Loucy (cell line): ENCODE measurements at regions not wholly inside any gene's neighbourhood (a gene's known extent, or its start where the extent isn't known, plus 50 kb on each side); places are given as distances from the start of the nearest gene placed in this dataset.
"Not testable (repeated sequence)": the region's sequence is repeated elsewhere in the genome, so short reads cannot be mapped to it uniquely, and the experiment has no call there.

Experiments
- H2AFZ ChIP-seq: fragments of 200-600 bp; sonication (generic); 2 replicates; pipeline ENCODE4 v1.6.0; 2016; ENCODE audit warnings: antibody characterized with exemption, mild to moderate bottlenecking, low read length, moderate library complexity
- H3F3A ChIP-seq: fragments of 200-600 bp; 2 replicates; pipeline ENCODE4 v1.6.0; 2016; ENCODE audit warnings: antibody characterized with exemption, low read depth, mild to moderate bottlenecking
- H3K27me3 ChIP-seq: fragments of 200-600 bp; sonication (generic); 2 replicates; pipeline ENCODE4 v1.6.1; 2014; ENCODE audit warnings: low read length, mild to moderate bottlenecking; ENCODE audit not compliant: insufficient read depth, poor library complexity, severe bottlenecking
- H3K36me3 ChIP-seq: fragments of 200-600 bp; sonication (generic); 2 replicates; pipeline ENCODE4 v1.6.1; 2016; ENCODE audit warnings: low read length; ENCODE audit not compliant: insufficient read depth
- H3K4me1 ChIP-seq: fragments of 200-600 bp; sonication (generic); 2 replicates; pipeline ENCODE4 v1.5.1; 2014; ENCODE audit warnings: low read length, mild to moderate bottlenecking; ENCODE audit not compliant: insufficient read depth, poor library complexity, severe bottlenecking
- H3K4me2 ChIP-seq: fragments of 200-600 bp; sonication (generic); 2 replicates; pipeline ENCODE4 v1.6.0; 2014; ENCODE audit warnings: antibody characterized with exemption, low read length, low read depth, mild to moderate bottlenecking; ENCODE audit not compliant: poor library complexity, severe bottlenecking
- H3K4me3 ChIP-seq: fragments of 200-600 bp; sonication (generic); 2 replicates; pipeline ENCODE4 v1.5.1; 2014; ENCODE audit warnings: low read length, mild to moderate bottlenecking, mixed read lengths; ENCODE audit not compliant: poor library complexity, severe bottlenecking
- H3K79me2 ChIP-seq: fragments of 200-600 bp; sonication (generic); 2 replicates; pipeline ENCODE4 v1.6.1; 2014; ENCODE audit warnings: low read length; ENCODE audit not compliant: insufficient read depth
- H3K9ac ChIP-seq: fragments of 200-600 bp; sonication (generic); 2 replicates; pipeline ENCODE4 v1.6.0; 2014; ENCODE audit warnings: mild to moderate bottlenecking, low read depth, low read length, moderate library complexity; ENCODE audit not compliant: poor library complexity, severe bottlenecking
- H3K9me2 ChIP-seq: fragments of 200-600 bp; sonication (generic); replicated peaks from 2 replicates; pipeline ENCODE4 v1.6.1; 2016; ENCODE audit warnings: low read depth, low read length, mixed read lengths
- H3K9me3 ChIP-seq: fragments of 200-600 bp; sonication (generic); 2 replicates; pipeline ENCODE4 v1.6.1; 2014; ENCODE audit warnings: mild to moderate bottlenecking, antibody characterized with exemption, low read length, low read depth; ENCODE audit not compliant: insufficient read depth
- H4K20me1 ChIP-seq: fragments of 200-600 bp; sonication (generic); 2 replicates; pipeline ENCODE4 v1.6.0; 2014; ENCODE audit warnings: antibody characterized with exemption, low read length, mild to moderate bottlenecking; ENCODE audit not compliant: insufficient read depth, poor library complexity, severe bottlenecking
- EZH2phosphoT487 ChIP-seq: fragments of 200-600 bp; IDR thresholded peaks from 2 replicates; pipeline ENCODE4 v1.6.1; 2018; ENCODE audit warnings: antibody characterized with exemption, mild to moderate bottlenecking, moderate library complexity, borderline replicate concordance
- TF ChIP-seq, protein P1 (sequence below): fragments of 200-600 bp; sonication (generic); conservative IDR thresholded peaks from 2 replicates; pipeline ENCODE4 v1.5.1; 2014; ENCODE audit warnings: mild to moderate bottlenecking, antibody characterized with exemption, low read length

DNA sequence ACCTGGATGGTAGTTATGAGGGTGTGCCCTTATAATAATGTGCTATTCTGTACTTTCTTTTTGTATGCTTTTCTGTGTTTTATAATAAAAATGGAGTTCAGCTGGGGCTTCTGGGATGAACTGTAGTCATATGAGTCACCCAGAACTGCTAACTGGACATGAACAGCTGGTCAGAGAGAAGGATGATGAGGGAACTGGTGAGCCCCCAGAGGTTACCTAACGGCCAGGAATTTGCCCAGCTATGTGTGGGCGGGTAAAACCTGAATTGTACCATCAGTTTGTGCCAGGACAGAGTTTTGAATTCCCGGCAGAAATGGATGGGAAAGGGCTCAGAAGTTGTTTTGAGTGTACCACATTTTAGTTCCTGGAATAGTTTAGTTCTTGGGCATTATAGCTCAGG is 138.0 kb upstream of the USP9X start:
- TF ChIP-seq EZH2phosphoT487 = no peak
- TF ChIP-seq, protein P1, sequence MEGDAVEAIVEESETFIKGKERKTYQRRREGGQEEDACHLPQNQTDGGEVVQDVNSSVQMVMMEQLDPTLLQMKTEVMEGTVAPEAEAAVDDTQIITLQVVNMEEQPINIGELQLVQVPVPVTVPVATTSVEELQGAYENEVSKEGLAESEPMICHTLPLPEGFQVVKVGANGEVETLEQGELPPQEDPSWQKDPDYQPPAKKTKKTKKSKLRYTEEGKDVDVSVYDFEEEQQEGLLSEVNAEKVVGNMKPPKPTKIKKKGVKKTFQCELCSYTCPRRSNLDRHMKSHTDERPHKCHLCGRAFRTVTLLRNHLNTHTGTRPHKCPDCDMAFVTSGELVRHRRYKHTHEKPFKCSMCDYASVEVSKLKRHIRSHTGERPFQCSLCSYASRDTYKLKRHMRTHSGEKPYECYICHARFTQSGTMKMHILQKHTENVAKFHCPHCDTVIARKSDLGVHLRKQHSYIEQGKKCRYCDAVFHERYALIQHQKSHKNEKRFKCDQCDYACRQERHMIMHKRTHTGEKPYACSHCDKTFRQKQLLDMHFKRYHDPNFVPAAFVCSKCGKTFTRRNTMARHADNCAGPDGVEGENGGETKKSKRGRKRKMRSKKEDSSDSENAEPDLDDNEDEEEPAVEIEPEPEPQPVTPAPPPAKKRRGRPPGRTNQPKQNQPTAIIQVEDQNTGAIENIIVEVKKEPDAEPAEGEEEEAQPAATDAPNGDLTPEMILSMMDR = no peak
- no peaks in the 10 kb centered on the region for H3K27me3 ChIP-seq
- H3F3A ChIP-seq = no peaks in the 10 kb centered on the region
- H4K20me1 ChIP-seq = no peaks in the 10 kb centered on the region
- no peak overlapping the region for H3K4me3 ChIP-seq
- H3K4me1 ChIP-seq = no peaks in the 10 kb centered on the region
- no peaks in the 10 kb centered on the region for H3K9me2 ChIP-seq
- no peaks in the 10 kb centered on the region for H3K79me2 ChIP-seq
- H3K9ac ChIP-seq = no peak overlapping the region
- H2AFZ ChIP-seq = no peak overlapping the region
- H3K9me3 ChIP-seq = no peaks in the 10 kb centered on the region
- no peaks in the 10 kb centered on the region for H3K36me3 ChIP-seq
- H3K4me2 ChIP-seq = no peak overlapping the region

DNA sequence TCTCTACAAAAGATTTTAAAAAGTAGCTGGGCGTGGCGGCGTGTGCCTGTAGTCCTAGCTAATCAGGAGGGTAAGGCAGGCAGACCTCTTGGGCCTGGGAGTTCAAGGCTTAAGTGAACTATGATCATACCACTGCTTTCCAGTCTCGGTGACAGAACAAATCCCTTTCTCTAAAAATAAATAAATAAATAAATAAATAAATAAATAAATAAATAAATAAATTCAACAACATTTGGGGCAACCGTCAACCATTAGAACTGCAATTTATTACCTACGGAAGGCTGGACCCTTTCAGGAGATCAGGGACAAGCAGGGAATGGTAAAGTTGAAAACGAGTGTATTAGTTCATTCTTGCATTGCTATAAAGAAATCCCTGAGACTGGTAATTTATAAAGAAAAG is 136.2 kb upstream of the USP9X start:
- no peak overlapping the region for H2AFZ ChIP-seq
- H3K27me3 ChIP-seq = no peaks in the 10 kb centered on the region
- TF ChIP-seq EZH2phosphoT487 = no peak
- TF ChIP-seq, protein P1 = no peak
- no peaks in the 10 kb centered on the region for H3K36me3 ChIP-seq
- H3K9ac ChIP-seq = no peak overlapping the region
- no peak overlapping the region for H3K4me3 ChIP-seq
- H3K9me2 ChIP-seq = no peaks in the 10 kb centered on the region
- no peak overlapping the region for H3K4me2 ChIP-seq
- no peaks in the 10 kb centered on the region for H4K20me1 ChIP-seq
- H3K9me3 ChIP-seq = no peaks in the 10 kb centered on the region
- H3K4me1 ChIP-seq = peaks cover 4% of the 10 kb centered on the region
- H3F3A ChIP-seq = no peaks in the 10 kb centered on the region
- H3K79me2 ChIP-seq = no peaks in the 10 kb centered on the region

DNA sequence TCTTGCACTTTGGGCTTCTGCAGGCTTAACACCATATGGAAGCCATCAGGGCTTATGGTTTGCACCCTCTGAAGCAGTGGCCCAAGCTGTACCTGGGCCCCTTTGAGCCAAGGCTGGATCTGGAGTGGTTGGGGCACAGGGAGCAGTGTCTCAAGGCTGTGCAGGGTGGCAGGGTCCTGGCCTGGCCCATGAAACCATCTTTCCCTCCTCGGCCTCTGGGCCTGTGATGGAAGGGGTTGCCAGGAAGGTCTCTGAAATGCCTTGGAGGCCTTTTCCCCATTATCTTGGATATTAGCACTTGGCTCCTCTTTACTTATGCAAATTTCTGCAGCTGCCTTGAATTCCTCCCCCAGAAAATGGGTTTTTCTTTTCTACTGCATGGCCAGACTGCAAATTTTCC is 134.7 kb upstream of the USP9X start:
- Histone ChIP-seq H3K4me2 (no peak overlapping the region), H3K4me1 (peaks cover 4% of the 10 kb centered on the region), H3K9me2 (no peaks in the 10 kb centered on the region), H3K27me3 (no peaks in the 10 kb centered on the region), H4K20me1 (no peaks in the 10 kb centered on the region), H3K9ac (no peak overlapping the region), H3F3A (no peaks in the 10 kb centered on the region), H3K79me2 (no peaks in the 10 kb centered on the region), H3K36me3 (no peaks in the 10 kb centered on the region), H3K9me3 (no peaks in the 10 kb centered on the region), H3K4me3 (no peak overlapping the region), H2AFZ (no peak overlapping the region)
- TF ChIP-seq EZH2phosphoT487 = no peak
- TF ChIP-seq, protein P1 = no peak

DNA sequence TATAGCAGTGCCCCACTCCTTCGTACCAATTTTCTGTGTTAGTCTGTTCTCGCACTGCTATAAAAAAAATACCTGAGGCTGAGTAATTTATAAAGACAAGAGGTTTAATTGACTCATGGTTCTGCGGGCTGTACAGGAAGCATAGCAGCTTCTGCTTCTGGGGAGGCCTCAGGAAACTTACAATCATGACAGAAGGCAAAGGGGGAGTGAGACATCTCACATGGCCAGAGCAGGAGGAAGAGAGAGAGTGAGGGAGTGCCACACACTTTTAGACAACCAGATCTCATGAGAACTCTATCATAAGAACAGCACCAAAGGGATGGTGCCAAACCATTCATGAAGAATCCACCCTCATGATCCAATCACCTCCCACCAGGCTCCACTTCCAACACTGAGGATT is 133.8 kb upstream of the USP9X start:
- H2AFZ ChIP-seq, H4K20me1 ChIP-seq, H3K9me3 ChIP-seq, H3K79me2 ChIP-seq, H3K36me3 ChIP-seq, H3K4me3 ChIP-seq, H3K4me1 ChIP-seq, H3K27me3 ChIP-seq, H3K4me2 ChIP-seq, H3F3A ChIP-seq, H3K9me2 ChIP-seq, H3K9ac ChIP-seq: not testable (repeated sequence)
